ENCODE measurements at regions not wholly inside any gene's neighbourhood (a gene's known extent, or its start where the extent isn't known, plus 50 kb on each side); places are given as distances from the start of the nearest gene placed in this dataset.

GRCh38 chr22:34534101-34534500 lies 531.9 kb upstream of the ISX start:
- TF ChIP-seq POLR2A (IDR thresholded peaks at IDR 0.05; ENCODE audit: extremely low read depth, insufficient read length) (no peak), MYC (IDR thresholded peaks at IDR 0.05; ENCODE audit: low read depth, low read length) (no peak), CTCF (IDR thresholded peaks at IDR 0.05; ENCODE audit: low read depth, low read length) (no peak)
- TF ChIP-seq, protein P1, sequence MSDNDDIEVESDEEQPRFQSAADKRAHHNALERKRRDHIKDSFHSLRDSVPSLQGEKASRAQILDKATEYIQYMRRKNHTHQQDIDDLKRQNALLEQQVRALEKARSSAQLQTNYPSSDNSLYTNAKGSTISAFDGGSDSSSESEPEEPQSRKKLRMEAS (IDR thresholded peaks at IDR 0.05; ENCODE audit: low read depth, low read length): no peak
- DNase-seq (ENCODE audit: low read depth): no peak
- H3K4me3 ChIP-seq (ENCODE audit: low read depth, low read length): no peak overlapping the region

- TF ChIP-seq MYC (IDR thresholded peaks at IDR 0.05; ENCODE audit: low read depth, low read length): no peak
- TF ChIP-seq, protein P1 (IDR thresholded peaks at IDR 0.05; ENCODE audit: low read depth, low read length): no peak
- TF ChIP-seq POLR2A (IDR thresholded peaks at IDR 0.05; ENCODE audit: extremely low read depth, insufficient read length): no peak
- no peak for TF ChIP-seq CTCF (IDR thresholded peaks at IDR 0.05; ENCODE audit: low read depth, low read length)
- DNase-seq (ENCODE audit: low read depth): no peak
- H3K4me3 ChIP-seq (ENCODE audit: low read depth, low read length): no peak overlapping the region
Observed at GRCh38 chr22:34567367-34567766, 498.6 kb upstream of the ISX start.

DNA sequence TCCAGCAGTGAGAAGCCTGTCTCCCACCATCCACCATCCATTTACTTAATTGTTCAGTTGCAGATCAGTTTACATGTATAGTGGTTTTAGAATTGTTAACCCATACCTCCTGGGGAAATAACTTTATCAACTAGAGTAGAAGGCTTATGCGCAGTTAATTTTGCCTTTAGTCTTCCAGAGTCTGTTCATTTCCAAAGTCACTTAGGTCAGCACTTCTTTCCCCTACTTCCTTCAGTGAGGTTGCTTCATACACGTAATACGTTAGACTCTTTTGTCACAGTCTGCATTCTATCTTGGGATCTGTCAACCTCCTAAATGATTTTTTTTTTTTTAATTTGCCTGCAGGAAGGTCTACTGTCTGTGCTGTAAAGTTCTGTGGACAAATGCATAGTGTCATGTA lies 495.6 kb upstream of the ISX start:
- TF ChIP-seq CTCF (IDR thresholded peaks at IDR 0.05; ENCODE audit: low read depth, low read length) (no peak), POLR2A (IDR thresholded peaks at IDR 0.05; ENCODE audit: extremely low read depth, insufficient read length) (no peak), MYC (IDR thresholded peaks at IDR 0.05; ENCODE audit: low read depth, low read length) (no peak)
- TF ChIP-seq, protein P1 (IDR thresholded peaks at IDR 0.05; ENCODE audit: low read depth, low read length): no peak
- DNase-seq (ENCODE audit: low read depth): no peak

DNA sequence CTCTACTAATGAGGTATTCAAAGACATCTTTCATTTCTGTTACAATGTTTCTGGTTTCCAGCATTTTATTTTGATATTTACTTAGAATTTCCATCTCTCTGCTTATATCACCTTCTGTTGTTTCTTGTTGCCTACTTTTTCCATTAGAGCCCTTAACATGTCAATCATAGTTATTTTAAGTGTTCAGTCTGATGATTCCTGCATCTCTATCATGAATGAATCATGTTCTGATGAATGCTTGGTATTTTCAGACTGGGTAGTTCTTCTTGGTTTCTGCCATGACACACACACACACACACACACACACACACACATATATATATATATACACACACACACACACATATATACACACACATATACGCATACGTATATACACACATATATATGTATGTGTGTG lies 486.4 kb upstream of the ISX start:
- no peak overlapping the region for H3K4me3 ChIP-seq (ENCODE audit: low read depth, low read length)
- TF ChIP-seq MYC (IDR thresholded peaks at IDR 0.05; ENCODE audit: low read depth, low read length): no peak
- DNase-seq (ENCODE audit: low read depth): no peak

More for the DNA sequence above, 495.6 kb upstream of the ISX start:
- H3K4me3 ChIP-seq (ENCODE audit: low read depth, low read length): no peak overlapping the region

- TF ChIP-seq POLR2A (IDR thresholded peaks at IDR 0.05; ENCODE audit: extremely low read depth, insufficient read length): no peak
- TF ChIP-seq, protein P1 (IDR thresholded peaks at IDR 0.05; ENCODE audit: low read depth, low read length): no peak
- no peak for TF ChIP-seq MYC (IDR thresholded peaks at IDR 0.05; ENCODE audit: low read depth, low read length)
- no peak for TF ChIP-seq CTCF (IDR thresholded peaks at IDR 0.05; ENCODE audit: low read depth, low read length)
- no peak overlapping the region for H3K4me3 ChIP-seq (ENCODE audit: low read depth, low read length)
- DNase-seq (ENCODE audit: low read depth): no peak
Observed at GRCh38 chr22:34587357-34588356, 478.3 kb upstream of the ISX start.

GRCh38 chr22:34588871-34589545 lies 476.9 kb upstream of the ISX start:
- H3K4me3 ChIP-seq (ENCODE audit: low read depth, low read length): no peak overlapping the region
- TF ChIP-seq, protein P1 (IDR thresholded peaks at IDR 0.05; ENCODE audit: low read depth, low read length): no peak
- TF ChIP-seq MYC (IDR thresholded peaks at IDR 0.05; ENCODE audit: low read depth, low read length) (no peak), POLR2A (IDR thresholded peaks at IDR 0.05; ENCODE audit: extremely low read depth, insufficient read length) (no peak), CTCF (IDR thresholded peaks at IDR 0.05; ENCODE audit: low read depth, low read length) (no peak)
- DNase-seq (ENCODE audit: low read depth): no peak
